HG03108 (cell line): ENCODE measurements at regions not wholly inside any gene's neighbourhood (a gene's known extent, or its start where the extent isn't known, plus 50 kb on each side); places are given as distances from the start of the nearest gene placed in this dataset.
"Not testable (repeated sequence)": the region's sequence is repeated elsewhere in the genome, so short reads cannot be mapped to it uniquely, and the experiment has no call there.

Source experiments
- ATAC-seq: cut with Tn5 transposase; IDR thresholded peaks from one replicate; pipeline ENCODE4 v1.9.1; 2021; ENCODE audit warnings: moderate library complexity; ENCODE audit not compliant: unreplicated experiment

DNA sequence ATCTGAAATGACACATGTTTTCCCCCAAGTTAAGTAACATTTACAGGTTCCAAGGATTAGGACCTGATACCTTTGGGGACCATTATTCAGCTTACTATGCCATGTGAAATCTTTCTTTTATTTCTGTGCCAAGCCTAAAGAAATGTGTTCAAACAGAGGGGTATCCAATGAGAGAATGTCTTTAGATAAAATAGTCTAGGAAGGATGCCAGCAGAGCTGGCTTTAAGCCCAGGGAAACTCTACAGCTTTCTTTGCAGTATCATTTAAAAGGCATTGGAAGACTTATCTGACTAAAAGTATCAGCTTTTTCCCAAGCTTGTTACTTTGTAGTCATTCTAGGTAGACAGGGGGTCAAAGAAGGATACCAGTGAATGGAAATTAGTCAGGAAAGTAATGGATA is 860.4 kb downstream of the PLA2G4A start:
- no peak for ATAC-seq

DNA sequence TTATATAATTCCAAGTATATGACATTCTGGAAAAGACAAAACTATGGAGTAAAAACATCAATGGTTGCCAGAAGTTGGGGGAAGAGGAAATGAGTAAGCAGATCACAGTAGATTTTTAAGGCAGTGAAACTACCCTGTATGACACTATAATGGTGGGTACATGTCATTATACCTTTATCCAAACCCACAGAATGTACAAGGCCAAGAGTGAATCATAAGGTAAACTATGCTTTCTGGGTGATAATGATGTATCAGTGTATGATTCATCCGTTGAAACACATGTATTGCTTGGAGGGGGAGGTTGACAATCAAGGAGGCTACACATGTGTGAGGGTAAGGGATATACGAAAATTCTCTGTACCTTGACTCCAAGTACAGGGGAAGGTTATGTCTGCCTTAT is 862.7 kb downstream of the PLA2G4A start:
- no peak for ATAC-seq

DNA sequence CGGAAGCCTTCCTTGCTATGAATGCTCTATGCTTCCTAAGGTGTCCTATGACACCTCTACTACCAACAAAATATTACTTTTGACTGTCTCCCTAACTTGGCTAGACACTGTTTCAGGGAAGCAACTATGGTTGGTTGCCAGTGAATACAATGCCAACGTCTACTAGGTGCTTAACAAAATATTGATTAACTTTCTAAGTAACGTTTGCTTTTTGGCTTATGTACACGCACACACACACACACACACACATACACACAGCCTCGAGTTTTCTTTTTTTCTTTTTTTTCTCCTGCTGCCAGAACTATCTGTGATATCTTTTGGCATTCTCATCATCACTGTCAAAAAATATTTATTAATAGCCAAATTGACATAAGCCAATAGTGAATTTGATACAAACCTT is 864.0 kb downstream of the PLA2G4A start:
- ATAC-seq: no peak

DNA sequence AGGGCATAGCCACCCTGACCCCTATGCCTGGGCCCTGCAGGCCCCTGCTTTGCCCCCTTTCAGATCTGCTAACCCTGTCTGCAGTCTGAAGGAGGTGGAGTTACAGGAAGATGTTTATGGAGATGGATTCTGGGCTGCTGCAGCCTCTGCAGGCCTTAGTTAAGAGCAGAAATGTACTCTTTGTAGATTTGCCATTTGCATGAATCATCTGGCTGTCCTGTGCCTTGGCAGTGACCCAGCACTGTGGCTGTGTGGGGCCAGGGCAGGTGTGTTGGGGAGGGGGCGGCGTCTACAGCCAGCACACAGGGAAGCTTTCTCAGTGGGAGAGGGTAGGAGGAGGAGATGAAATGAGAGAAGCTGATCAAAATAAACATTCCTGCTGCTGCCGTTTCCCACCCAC is 867.3 kb downstream of the PLA2G4A start:
- no peak for ATAC-seq

DNA sequence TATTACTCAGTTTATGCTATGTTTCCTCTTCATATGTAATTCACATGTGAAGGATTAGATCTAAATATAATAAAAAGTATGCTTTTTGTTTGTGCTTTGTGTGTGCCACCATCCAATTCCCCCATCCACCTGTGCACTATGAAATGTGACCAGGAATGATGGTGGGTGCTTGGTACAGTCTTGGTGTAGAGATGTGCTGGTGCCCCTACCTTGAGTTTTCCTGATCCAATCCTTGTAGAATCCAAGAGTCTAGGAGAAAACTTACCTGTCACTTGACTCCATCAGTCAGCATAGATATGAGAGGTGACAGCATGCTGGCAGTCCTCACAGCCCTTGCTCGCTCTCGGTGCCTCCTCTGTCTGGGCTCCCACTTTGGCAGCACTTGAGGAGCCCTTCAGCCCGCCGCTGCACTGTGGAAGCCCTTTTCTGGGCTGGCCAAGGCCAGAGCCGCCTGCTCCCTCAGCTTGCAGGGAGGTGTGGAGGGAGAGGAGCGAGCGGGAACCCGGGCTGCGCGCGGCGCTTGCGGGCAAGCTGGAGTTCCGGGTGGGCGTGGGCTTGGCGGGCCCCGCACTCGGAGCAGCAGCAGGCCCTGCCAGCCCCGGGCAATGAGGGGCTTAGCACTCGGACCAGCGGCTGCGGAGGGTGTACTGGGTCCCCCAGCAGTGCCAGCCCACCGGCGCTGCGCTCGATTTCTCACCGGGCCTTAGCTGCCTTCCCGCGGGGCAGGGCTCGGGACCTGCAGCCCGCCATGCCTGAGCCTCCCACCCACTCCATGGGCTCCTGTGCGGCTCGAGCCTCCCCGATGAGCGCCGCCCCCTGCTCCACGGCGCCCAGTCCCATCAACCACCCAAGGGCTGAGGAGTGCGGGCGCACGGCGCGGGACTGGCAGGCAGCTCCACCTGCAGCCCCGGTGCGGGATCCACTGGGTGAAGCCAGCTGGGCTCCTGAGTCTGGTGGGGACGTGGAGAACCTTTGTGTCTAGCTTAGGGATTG is 874.7 kb downstream of the PLA2G4A start:
- ATAC-seq: not testable (repeated sequence)

DNA sequence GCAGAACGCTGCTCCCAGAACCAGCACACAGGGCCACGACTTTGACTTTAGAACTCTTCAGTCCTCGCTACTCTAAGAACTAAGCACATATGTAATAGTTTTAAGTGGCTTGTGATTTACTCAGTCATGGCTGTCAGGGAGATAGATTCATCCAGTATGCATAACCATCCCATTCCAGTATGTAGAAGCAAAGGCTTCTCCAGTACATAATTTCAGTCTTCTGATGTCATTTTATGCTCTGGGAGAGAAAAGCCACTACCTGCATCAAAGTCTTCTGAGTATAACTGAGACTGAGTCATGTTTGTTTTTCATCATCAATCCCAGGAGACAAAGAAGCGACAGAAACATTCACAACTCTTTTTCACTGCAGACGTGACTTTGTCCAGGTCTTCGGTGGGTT is 885.7 kb downstream of the PLA2G4A start:
- no peak for ATAC-seq

DNA sequence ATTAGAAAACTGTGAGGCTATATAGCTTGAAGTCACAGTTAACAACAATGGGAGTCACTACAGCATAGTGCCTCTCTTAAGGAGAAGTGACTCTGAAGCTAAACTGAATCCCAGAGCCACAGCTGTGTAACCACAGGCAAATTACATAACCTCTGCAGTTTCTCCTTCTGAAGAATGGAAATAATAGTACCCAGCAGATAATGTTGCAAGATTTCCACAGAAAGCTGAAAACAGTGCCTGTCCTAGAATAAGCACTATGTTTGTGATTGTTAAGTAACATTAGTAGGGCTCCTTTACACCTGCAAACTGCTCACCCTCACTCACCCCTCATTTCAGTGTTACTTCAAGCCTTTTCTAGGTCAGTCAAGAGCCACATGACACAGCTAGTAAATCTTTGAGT is 886.7 kb downstream of the PLA2G4A start:
- ATAC-seq: no peak

DNA sequence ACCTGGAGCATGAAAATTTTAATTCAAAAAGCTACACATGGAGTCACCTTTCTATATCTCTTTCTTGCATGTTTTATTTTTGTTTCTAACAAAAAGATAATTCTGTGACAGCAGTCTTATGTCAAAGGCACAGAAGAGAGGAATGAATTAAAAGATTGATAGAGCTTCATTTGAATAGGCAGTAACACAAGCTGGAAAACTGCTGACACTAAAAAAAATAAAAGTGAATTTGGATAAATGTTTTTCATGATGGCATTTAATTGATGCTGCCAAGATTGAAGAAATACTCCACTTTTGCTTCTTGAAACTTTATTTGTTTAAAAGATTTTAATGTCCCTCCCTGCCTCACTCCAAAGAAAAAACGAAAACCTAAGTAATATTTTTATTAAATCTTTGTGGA is 887.4 kb downstream of the PLA2G4A start:
- ATAC-seq: no peak

DNA sequence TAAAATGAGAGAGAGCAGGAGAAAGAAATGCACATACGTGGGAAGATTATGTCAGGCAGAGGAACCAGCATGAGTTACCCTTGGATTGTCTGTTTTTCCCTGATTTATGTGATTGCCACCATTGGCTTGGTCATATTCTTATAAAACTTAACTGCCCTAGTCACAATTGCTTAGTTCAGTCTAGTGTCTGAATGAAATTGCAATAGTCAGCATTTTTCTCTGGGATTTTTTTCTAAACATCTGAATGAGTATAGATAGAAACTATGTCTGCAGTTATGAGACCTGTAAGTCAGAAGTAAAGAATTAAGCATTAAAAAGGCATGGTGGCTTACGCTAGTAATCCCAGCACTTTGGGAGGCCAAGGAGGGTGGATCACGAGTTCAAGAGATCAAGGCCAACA is 889.8 kb downstream of the PLA2G4A start:
- no peak for ATAC-seq

DNA sequence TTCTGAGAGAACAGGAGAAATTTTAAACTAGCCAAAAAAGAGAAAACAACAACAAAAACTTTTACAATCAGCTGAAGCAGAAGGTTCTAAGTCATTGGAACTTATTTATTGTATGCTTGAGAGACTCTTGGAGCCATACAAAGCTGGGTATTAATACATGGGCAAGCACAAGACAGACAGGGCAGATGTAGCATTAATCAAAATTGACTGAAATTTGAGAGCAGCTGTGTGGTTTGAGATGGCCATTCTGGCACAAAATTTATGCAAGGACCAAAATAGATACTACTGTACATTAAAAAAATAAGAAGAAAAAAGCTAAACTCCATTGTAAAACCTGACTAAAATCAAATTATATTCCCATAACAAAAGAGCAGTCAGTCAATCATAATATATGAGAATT is 892.5 kb downstream of the PLA2G4A start:
- no peak for ATAC-seq

DNA sequence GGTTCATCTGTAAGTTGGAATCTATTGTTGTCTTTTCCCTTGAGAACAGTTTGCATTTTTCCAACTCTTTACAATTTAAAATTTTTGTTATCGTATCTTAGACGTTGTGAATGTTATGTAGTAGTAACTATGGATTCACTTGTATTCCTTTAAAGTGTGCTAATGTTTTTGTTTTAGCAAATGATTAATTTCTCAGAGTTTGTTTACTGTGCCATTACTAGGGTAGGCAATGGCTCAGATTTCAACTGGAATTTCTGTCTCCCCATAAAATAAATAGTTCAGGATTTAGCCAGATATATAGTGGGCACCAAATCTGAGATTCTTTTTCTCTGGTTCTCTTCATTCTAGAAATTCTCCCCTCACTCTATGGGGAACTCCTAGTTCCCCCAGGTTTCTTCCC is 896.5 kb downstream of the PLA2G4A start:
- ATAC-seq: no peak

DNA sequence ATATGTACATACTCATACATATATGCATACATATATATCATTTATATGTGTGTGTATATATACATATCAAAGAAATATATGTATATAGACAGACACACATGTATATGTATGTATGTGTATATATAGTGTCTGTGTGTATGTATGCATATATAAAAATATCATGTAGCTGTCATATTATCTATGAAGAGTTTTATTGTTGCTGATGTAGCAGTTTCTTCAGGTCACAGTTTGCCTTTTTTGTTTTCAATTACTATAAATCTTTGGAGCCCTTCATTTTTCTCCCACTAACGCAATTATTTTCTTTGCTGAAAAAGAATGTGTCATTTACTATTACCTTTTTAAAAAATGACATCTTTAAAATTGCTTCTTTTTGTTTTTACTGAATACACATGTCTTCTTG is 904.5 kb downstream of the PLA2G4A start:
- no peak for ATAC-seq

DNA sequence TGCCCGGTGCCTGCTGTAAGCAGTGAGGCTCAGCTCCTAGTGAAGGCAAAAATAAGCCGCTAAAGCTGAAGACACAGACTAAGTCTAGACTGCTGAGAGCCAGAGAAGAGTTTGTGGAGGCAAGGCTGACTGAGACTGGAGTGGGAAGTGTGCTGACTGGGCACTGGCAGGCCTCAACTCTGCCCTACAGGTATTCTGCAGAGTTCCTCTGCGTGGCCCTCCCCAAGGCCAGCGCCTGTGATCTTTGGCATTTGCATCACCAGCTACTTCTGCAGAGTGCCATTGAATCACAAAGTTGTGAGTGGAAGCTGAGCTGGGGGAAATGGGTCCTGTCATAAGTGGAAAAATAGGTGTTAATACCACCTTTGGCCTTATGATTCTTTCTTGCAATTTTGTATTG is 905.7 kb downstream of the PLA2G4A start:
- ATAC-seq: no peak

DNA sequence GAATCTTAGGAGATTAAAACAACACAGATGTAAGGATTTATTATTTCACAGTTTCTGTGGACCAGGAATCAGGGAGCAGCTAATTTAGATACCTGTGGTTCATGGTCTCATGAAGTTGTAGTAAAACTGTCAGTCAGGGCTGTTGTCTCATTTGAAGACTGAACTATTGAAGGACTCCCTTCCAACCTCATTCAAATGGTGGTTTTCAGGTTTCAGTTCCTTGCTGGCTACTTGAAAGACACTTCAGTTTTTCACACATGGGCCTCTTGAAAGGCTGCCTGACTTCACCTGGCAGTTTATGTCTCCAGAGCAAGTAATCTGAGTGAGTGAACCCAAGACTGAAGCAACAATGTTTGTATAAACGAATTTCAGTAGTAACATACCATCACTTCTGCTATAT is 915.9 kb downstream of the PLA2G4A start:
- no peak for ATAC-seq

DNA sequence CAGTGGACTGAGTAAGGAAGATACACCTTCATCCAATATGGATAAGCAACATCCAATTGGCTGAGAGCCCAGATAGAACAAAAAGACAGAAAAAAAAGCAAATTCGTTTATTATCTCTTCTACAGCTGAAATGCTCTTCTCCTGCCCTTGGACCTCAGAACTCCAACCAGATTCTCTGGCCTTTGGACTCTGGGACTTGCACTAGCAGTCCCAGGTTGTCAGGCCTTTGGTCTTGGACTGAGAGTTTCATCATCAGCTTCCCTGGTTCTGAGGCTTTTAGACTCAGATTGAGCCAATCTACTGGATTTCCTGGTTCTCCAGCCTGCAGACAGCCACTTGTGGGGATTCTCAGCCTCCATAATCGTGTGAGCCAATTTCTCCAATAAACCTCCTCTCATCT is 926.8 kb downstream of the PLA2G4A start:
- ATAC-seq: no peak

DNA sequence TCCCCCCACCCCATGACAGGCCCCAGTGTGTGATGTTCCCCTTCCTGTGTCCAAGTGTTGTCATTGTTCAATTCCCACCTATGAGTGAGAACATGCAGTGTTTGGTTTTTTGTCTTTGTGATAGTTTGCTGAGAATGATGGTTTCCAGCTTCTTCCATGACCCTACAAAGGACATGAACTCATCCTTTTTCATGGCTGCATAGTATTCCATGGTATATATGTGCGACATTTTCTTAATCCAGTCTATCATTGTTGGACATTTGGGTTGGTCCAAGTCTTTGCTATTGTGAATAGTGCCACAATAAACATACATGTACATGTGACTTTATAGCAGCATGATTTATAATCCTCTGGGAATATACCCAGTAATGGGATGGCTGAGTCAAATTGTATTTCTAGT is 927.9 kb downstream of the PLA2G4A start:
- ATAC-seq: not testable (repeated sequence)

DNA sequence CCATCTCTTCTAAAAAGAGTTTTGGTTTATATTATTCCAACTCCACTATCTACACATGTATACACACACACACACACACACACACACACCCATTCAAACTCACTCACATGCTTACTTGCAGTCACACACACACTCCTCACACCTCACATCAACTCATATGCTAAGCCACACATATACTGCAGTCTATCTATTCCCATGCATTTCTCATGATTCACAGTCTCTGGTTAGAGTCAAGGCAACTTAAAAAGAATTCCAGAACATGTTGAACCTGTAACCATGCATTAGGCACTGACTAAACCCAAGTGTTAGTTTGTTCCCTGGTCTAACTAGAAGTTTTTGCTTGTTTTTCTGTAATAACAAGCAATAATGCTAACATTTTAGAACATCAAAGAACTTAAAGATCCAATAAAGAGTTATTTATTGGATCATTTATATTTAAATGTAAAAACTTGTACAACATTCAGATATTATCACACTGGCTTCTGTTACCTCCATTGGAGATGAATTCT is 931.1 kb downstream of the PLA2G4A start:
- ATAC-seq: no peak

DNA sequence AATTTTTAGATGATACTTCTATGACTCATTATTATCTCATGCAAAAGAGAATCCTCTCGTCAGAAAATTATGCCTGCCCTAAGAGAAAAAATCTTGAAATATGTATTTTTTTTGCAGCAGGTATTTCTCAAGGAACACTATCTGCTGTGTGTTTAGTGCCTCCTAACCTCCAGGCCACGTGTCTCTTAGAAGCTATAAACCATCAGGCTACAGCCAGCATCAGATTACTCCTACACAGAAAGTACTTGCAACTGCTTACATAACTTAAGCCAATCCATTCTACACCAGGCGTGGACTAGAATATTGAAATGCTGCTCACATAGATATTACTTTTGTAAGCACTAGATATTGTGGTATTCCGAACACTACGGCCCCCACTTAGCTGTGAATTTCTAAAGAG is 933.4 kb downstream of the PLA2G4A start:
- no peak for ATAC-seq

DNA sequence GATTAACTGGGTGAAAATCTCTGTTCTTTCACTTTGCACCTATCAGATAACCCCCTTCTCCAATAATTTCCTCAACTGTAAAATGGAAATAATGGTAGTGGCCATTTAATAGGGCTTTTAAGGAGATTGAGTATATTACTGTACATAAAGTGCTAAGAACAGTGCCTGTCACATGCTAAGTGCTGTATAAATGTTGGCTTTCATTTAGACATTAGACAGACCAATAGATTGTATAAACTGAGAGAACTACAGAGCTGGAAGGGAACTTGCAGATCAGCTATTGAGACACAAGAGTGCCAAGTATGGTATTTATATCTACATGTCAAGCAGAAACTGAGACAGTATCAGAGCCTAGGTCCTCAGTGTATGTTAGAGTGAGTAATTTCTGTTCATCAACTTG is 934.7 kb downstream of the PLA2G4A start:
- ATAC-seq: no peak

DNA sequence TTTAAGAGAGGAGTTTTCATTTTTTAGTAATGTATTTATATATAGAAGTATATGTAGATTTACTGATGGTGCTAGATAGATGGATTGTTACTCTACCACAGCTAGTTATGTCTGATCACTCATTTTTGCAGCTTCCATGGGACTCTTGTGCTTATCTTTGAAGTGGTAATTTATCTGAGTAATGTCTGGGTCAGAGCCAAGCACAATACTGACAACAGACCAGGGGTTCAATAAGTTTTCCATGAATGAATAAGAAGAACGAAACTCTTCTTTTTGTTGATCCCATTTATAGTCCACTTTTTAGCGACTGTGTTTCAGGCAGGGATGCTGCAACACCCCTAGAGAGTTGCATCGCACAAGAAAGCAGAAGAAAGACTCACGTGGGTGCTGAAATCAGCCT is 935.2 kb downstream of the PLA2G4A start:
- no peak for ATAC-seq

DNA sequence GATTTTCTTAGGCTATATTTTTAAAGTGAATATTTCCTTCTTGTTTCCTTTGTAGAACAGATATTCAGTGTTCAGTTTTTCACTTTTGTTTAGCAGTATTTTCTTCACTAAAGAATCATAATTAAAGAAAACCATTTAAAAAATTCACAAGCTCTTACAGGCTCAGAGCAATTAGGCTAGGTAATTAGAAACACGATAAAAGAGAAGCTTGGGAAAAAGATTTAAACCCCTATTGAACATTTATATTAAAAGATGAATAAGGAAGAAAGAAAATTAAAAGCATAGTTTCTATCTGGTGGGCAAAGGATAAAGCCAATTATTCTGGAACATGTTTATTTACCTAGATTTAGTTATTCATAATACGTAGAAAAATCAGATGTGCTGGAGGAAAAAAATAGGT is 942.6 kb downstream of the PLA2G4A start:
- no peak for ATAC-seq

DNA sequence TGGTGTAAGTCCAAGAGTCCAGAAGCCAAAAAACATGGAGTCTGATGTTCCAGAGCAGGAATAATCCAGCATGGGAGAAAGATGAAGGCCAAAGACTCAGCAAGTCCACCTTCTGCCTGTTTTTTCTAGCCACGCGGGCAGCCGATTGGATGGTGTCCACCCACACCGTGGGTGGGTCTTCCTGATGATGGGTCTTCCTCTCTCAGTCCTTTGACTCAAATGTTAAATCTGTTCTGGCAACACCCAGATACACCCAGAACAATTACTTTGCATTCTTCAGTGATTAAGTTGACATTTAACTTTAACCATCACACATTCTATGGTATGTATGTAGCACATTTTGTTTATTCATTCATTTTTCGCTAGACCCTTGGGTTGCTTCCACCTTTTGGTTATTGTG is 944.4 kb downstream of the PLA2G4A start:
- no peak for ATAC-seq

DNA sequence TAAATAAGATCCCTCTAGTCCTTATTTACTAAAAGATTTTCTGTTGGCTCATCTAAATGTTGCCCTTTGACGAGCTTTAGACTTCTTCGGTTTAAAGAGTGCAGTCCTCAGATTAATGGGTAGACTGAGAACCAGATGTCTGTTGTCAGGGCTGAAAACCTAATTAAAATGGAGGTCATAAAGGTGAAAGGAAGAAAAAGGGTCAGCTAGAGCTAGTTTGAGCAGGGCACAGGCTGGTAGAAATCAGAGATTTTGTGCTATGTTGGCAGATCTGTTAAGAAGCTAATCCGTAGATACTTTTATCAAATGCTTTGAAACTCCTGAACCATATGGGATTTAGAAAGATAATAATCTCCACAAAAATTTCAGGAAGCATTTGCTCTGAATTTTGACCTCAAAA is 959.0 kb downstream of the PLA2G4A start:
- no peak for ATAC-seq
